ENCODE measurements at regions not wholly inside any gene's neighbourhood (a gene's known extent, or its start where the extent isn't known, plus 50 kb on each side); places are given as distances from the start of the nearest gene placed in this dataset.

DNA sequence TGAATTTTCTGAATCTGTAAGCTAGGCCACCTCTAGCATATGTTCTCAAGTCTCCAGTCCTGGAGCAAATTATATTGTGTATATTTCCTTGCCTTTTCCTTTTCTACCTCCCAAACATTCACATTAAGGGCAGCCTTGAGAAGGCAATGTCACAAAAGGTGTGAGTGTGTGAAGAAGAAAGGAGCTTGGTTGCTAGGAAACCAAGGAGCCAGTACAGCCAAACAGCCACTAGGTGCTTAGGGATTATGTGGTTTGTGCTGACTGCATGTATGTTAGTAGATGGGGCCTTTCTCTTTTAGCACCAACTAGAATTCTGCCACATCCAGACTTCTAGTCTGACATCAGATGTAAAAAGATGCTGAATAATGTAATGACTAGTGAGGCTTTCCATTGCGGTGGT is 118.8 kb upstream of the DAZL start:
- no peak overlapping the region for H3K27ac Mint-ChIP-seq (ENCODE audit: unreplicated experiment)
- H3K9me3 Mint-ChIP-seq = peaks cover 3% of the 10 kb centered on the region
- TF ChIP-seq, protein P1, sequence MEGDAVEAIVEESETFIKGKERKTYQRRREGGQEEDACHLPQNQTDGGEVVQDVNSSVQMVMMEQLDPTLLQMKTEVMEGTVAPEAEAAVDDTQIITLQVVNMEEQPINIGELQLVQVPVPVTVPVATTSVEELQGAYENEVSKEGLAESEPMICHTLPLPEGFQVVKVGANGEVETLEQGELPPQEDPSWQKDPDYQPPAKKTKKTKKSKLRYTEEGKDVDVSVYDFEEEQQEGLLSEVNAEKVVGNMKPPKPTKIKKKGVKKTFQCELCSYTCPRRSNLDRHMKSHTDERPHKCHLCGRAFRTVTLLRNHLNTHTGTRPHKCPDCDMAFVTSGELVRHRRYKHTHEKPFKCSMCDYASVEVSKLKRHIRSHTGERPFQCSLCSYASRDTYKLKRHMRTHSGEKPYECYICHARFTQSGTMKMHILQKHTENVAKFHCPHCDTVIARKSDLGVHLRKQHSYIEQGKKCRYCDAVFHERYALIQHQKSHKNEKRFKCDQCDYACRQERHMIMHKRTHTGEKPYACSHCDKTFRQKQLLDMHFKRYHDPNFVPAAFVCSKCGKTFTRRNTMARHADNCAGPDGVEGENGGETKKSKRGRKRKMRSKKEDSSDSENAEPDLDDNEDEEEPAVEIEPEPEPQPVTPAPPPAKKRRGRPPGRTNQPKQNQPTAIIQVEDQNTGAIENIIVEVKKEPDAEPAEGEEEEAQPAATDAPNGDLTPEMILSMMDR (conservative IDR thresholded peaks at IDR 0.05) = peak; percentile 40
- no peak overlapping the region for H3K4me3 Mint-ChIP-seq
- no peaks in the 10 kb centered on the region for H3K4me1 Mint-ChIP-seq
- no peaks in the 10 kb centered on the region for H3K36me3 Mint-ChIP-seq (ENCODE audit: low read depth)
- no peak for DNase-seq (ENCODE audit: low read depth, low spot score)
- H3K27me3 Mint-ChIP-seq (ENCODE audit: low read depth) = no peaks in the 10 kb centered on the region

DNA sequence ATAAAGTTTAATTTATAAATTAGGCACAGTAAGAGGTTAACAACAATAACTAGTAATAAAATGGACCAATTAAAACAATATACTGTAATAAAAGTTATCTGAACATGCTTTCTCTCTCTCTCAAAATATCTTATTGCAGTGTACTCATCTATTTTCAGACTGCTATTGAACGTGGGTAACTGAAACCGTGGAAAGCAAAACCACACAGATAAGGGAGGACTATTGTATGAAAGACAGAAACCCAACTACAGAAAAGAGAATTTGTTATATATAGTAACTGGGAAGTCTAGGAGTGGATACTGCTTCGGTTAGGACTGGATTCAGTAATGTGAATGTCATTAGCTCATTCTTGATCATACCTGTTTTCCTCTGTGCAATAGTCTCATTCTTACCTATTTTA is 119.3 kb upstream of the DAZL start:
- Mint-ChIP-seq H3K4me3 (no peak overlapping the region), H3K4me1 (no peaks in the 10 kb centered on the region), H3K27ac (ENCODE audit: unreplicated experiment) (no peak overlapping the region), H3K36me3 (ENCODE audit: low read depth) (no peaks in the 10 kb centered on the region), H3K9me3 (peaks cover 3% of the 10 kb centered on the region), H3K27me3 (ENCODE audit: low read depth) (no peaks in the 10 kb centered on the region)
- no peak for DNase-seq (ENCODE audit: low read depth, low spot score)
- TF ChIP-seq, protein P1 (conservative IDR thresholded peaks at IDR 0.05) = no peak

DNA sequence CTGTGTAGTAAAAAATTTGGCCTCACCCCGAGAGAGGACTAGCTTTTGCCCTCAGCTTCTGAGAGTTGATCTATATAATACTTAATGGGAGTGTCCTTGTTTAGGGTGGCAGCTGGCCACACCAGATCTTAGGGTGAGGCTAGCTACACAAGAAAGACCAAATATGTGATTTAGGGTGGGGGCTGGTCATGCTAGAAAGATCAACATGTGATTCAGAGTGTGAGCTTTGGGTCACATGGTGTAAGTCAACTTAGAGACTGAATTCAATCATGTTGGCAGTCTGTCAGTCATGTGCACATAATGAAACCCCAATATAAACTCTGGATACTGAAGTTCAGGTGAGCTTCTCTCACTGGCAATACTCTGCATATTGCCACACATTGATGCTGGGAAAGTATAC is 120.7 kb upstream of the DAZL start:
- no peaks in the 10 kb centered on the region for H3K4me1 Mint-ChIP-seq
- no peak for DNase-seq (ENCODE audit: low read depth, low spot score)
- H3K27ac Mint-ChIP-seq (ENCODE audit: unreplicated experiment) = no peak overlapping the region
- H3K9me3 Mint-ChIP-seq = peaks cover 3% of the 10 kb centered on the region
- TF ChIP-seq, protein P1 (conservative IDR thresholded peaks at IDR 0.05) = no peak
- no peaks in the 10 kb centered on the region for H3K36me3 Mint-ChIP-seq (ENCODE audit: low read depth)
- H3K4me3 Mint-ChIP-seq = no peak overlapping the region
- H3K27me3 Mint-ChIP-seq (ENCODE audit: low read depth) = no peaks in the 10 kb centered on the region

DNA sequence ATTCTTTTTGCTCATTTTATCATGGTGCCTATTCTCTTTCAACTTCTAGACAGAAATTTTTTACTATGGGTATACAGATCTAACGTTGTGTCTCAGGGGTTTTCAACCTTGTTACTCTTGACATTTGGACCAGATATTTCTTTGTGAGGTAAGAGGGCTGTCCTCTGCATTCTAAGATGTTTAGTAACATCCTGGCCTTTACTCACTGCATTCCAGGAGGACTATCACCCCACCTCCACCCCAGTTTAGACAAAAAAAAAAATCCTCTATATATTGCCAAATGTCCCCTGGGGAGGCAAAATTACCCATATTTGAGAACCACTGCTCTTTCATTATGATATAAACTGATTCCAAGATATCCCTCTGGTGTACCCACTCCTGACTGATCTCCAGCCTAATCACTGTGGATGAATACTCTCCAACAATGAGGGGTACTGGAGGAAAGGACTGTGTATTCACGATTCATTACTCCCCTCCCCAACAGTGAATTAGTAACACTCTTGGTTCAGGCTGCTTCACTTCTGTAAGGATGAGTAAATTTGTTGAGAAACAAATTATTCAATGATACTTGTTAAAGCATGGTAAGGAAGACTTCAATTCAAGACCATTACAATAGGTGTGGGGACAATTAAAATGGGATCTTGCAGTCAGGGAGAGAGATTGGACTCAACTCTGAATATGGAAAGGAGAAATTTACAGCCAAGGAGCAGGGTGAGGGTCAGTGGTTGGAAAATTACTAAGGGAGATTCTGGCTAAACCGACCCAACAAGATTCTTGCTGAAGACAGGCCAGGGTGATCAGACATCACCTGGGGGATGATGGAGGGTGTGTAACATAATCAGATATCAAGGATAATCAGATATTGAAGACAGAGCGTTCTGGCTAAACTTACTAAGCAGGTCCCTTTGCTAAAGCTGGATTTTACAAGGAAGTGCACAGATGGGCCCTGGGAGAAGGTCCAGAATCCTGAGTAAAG is 123.8 kb upstream of the DAZL start:
- Mint-ChIP-seq H3K9me3 (peaks cover 13% of the 10 kb centered on the region), H3K27me3 (ENCODE audit: low read depth) (peaks cover 4% of the 10 kb centered on the region), H3K27ac (ENCODE audit: unreplicated experiment) (no peak overlapping the region), H3K36me3 (ENCODE audit: low read depth) (peaks cover 8% of the 10 kb centered on the region), H3K4me3 (no peak overlapping the region), H3K4me1 (no peaks in the 10 kb centered on the region)
- TF ChIP-seq, protein P1 (conservative IDR thresholded peaks at IDR 0.05) = no peak
- no peak for DNase-seq (ENCODE audit: low read depth, low spot score)

DNA sequence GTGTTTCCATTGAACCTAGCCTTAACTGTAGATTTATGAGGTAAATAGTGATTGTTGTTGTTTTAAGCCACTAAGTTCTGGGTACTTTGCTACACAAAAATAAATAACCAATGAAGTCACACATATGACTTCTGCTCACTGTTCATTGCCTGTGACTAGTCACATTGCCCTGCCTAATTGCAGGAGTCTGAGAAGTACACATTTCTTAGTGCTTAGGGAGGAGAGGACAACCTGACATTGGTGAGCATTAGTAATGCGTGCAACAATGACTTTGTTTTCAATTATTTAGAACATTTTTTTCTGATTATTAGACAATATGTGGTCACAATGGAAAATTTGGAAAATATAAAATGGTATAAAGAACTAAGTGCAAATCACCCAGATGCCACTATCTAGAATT is 133.2 kb upstream of the DAZL start:
- Mint-ChIP-seq H3K4me3 (no peak overlapping the region), H3K4me1 (no peaks in the 10 kb centered on the region), H3K36me3 (ENCODE audit: low read depth) (peaks cover 6% of the 10 kb centered on the region), H3K9me3 (peaks cover 20% of the 10 kb centered on the region), H3K27me3 (ENCODE audit: low read depth) (no peaks in the 10 kb centered on the region), H3K27ac (ENCODE audit: unreplicated experiment) (no peak overlapping the region)
- DNase-seq (ENCODE audit: low read depth, low spot score) = no peak
- TF ChIP-seq, protein P1 (conservative IDR thresholded peaks at IDR 0.05) = no peak

Measured in neural crest cell (in vitro differentiated cells).